HepG2 (cell line): ENCODE measurements at regions not wholly inside any gene's neighbourhood (a gene's known extent, or its start where the extent isn't known, plus 50 kb on each side); places are given as distances from the start of the nearest gene placed in this dataset.

ENCODE experiments used
- ZNF12 ChIP-seq: sonication (generic); formaldehyde crosslinking; IDR thresholded peaks from 2 replicates; pipeline ENCODE4 v1.5.0; 2020; ENCODE audit warnings: missing genetic modification reagents
- TF ChIP-seq, protein P1 (sequence below): sonication (generic); formaldehyde crosslinking; conservative IDR thresholded peaks from 2 replicates; pipeline ENCODE4 v1.4.0; 2020; ENCODE audit warnings: missing genetic modification reagents
- TF ChIP-seq, protein P2 (sequence below): sonication (generic); formaldehyde crosslinking; IDR thresholded peaks from 2 replicates; pipeline ENCODE4 v1.4.0; 2020; ENCODE audit warnings: missing genetic modification reagents

GRCh38 chr5:73330613-73331012 is 118.0 kb downstream of the FOXD1 start:
- TF ChIP-seq ZNF12 (CRISPR knock-in tag): no peak
- TF ChIP-seq, protein P1, sequence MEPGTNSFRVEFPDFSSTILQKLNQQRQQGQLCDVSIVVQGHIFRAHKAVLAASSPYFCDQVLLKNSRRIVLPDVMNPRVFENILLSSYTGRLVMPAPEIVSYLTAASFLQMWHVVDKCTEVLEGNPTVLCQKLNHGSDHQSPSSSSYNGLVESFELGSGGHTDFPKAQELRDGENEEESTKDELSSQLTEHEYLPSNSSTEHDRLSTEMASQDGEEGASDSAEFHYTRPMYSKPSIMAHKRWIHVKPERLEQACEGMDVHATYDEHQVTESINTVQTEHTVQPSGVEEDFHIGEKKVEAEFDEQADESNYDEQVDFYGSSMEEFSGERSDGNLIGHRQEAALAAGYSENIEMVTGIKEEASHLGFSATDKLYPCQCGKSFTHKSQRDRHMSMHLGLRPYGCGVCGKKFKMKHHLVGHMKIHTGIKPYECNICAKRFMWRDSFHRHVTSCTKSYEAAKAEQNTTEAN: no peak
- TF ChIP-seq, protein P2, sequence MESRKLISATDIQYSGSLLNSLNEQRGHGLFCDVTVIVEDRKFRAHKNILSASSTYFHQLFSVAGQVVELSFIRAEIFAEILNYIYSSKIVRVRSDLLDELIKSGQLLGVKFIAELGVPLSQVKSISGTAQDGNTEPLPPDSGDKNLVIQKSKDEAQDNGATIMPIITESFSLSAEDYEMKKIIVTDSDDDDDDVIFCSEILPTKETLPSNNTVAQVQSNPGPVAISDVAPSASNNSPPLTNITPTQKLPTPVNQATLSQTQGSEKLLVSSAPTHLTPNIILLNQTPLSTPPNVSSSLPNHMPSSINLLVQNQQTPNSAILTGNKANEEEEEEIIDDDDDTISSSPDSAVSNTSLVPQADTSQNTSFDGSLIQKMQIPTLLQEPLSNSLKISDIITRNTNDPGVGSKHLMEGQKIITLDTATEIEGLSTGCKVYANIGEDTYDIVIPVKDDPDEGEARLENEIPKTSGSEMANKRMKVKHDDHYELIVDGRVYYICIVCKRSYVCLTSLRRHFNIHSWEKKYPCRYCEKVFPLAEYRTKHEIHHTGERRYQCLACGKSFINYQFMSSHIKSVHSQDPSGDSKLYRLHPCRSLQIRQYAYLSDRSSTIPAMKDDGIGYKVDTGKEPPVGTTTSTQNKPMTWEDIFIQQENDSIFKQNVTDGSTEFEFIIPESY (CRISPR knock-in tag): no peak
